Progenitor cell of endocrine pancreas (in vitro differentiated cells): ENCODE measurements at regions not wholly inside any gene's neighbourhood (a gene's known extent, or its start where the extent isn't known, plus 50 kb on each side); places are given as distances from the start of the nearest gene placed in this dataset.

Source experiments
- DNase-seq: peaks from one replicate; pipeline ENCODE4 v3.0.0; 2021; ENCODE audit warnings: low spot score; ENCODE audit not compliant: unreplicated experiment
- H3K27ac Mint-ChIP-seq: 2 replicates; pipeline ENCODE4 v1.8.0; 2021; ENCODE audit warnings: mild to moderate bottlenecking, moderate library complexity, mixed read lengths
- H3K27me3 Mint-ChIP-seq: 2 replicates; pipeline ENCODE4 v1.8.0; 2021; ENCODE audit warnings: mixed read lengths
- H3K36me3 Mint-ChIP-seq: 2 replicates; pipeline ENCODE4 v1.8.0; 2022; ENCODE audit warnings: mixed read lengths; ENCODE audit not compliant: insufficient read depth
- H3K4me1 Mint-ChIP-seq: 2 replicates; pipeline ENCODE4 v1.8.0; 2021; ENCODE audit warnings: low read depth, mixed read lengths
- H3K4me3 Mint-ChIP-seq: 2 replicates; pipeline ENCODE4 v1.8.0; 2021; ENCODE audit warnings: low read depth, mild to moderate bottlenecking, moderate library complexity, mixed read lengths
- H3K9me3 Mint-ChIP-seq: 2 replicates; pipeline ENCODE4 v1.8.0; 2021; ENCODE audit warnings: low read depth, mixed read lengths
- CTCF ChIP-seq: fragments of 200-600 bp; sonication (generic); IDR thresholded peaks from one replicate; pipeline ENCODE4 v1.5.0; 2021; ENCODE audit warnings: antibody characterized with exemption, mild to moderate bottlenecking; ENCODE audit not compliant: unreplicated experiment

- Mint-ChIP-seq H3K4me1 (no peaks in the 10 kb centered on the region), H3K27ac (no peak overlapping the region), H3K36me3 (peaks cover 1% of the 10 kb centered on the region), H3K4me3 (no peak overlapping the region), H3K27me3 (no peaks in the 10 kb centered on the region), H3K9me3 (peaks cover 11% of the 10 kb centered on the region)
- no peak for TF ChIP-seq CTCF
- DNase-seq: no peak
These were observed 470.1 kb upstream of the HS3ST1 start for GRCh38 chr4:11898796-11899195.

GRCh38 chr4:11895766-11896165, 467.1 kb upstream of the HS3ST1 start:
- no peak for TF ChIP-seq CTCF
- DNase-seq: no peak
- Mint-ChIP-seq H3K36me3 (peaks cover 1% of the 10 kb centered on the region), H3K27ac (no peak overlapping the region), H3K27me3 (no peaks in the 10 kb centered on the region), H3K4me1 (peaks cover 4% of the 10 kb centered on the region), H3K9me3 (peaks cover 11% of the 10 kb centered on the region), H3K4me3 (no peak overlapping the region)

- H3K4me3 Mint-ChIP-seq: no peak overlapping the region
- no peak overlapping the region for H3K27ac Mint-ChIP-seq
- TF ChIP-seq CTCF: no peak
- H3K4me1 Mint-ChIP-seq: peaks cover 4% of the 10 kb centered on the region
- peaks cover 11% of the 10 kb centered on the region for H3K9me3 Mint-ChIP-seq
- DNase-seq: no peak
- H3K36me3 Mint-ChIP-seq: peaks cover 1% of the 10 kb centered on the region
- H3K27me3 Mint-ChIP-seq: no peaks in the 10 kb centered on the region
These were observed 466.3 kb upstream of the HS3ST1 start for GRCh38 chr4:11894977-11895376.

- no peaks in the 10 kb centered on the region for H3K27me3 Mint-ChIP-seq
- no peak for DNase-seq
- H3K27ac Mint-ChIP-seq: no peak overlapping the region
- TF ChIP-seq CTCF: no peak
- H3K4me3 Mint-ChIP-seq: no peak overlapping the region
- H3K4me1 Mint-ChIP-seq: peaks cover 4% of the 10 kb centered on the region
- peaks cover 11% of the 10 kb centered on the region for H3K9me3 Mint-ChIP-seq
- peaks cover 1% of the 10 kb centered on the region for H3K36me3 Mint-ChIP-seq
These were observed 465.5 kb upstream of the HS3ST1 start for GRCh38 chr4:11894221-11894620.

GRCh38 chr4:11889099-11889498, 460.4 kb upstream of the HS3ST1 start:
- H3K4me3 Mint-ChIP-seq: no peak overlapping the region
- no peaks in the 10 kb centered on the region for H3K36me3 Mint-ChIP-seq
- no peak overlapping the region for H3K27ac Mint-ChIP-seq
- peaks cover 11% of the 10 kb centered on the region for H3K9me3 Mint-ChIP-seq
- peaks cover 4% of the 10 kb centered on the region for H3K4me1 Mint-ChIP-seq
- TF ChIP-seq CTCF: no peak
- no peaks in the 10 kb centered on the region for H3K27me3 Mint-ChIP-seq
- no peak for DNase-seq
